ENCODE measurements at regions not wholly inside any gene's neighbourhood (a gene's known extent, or its start where the extent isn't known, plus 50 kb on each side); places are given as distances from the start of the nearest gene placed in this dataset.

- TF ChIP-seq CTCF (IDR thresholded peaks at IDR 0.05; ENCODE audit: low read depth, low read length, poor library complexity, severe bottlenecking) (no peak), EZH2phosphoT487 (IDR thresholded peaks at IDR 0.05; ENCODE audit: borderline replicate concordance, low read length) (no peak)
Observed at GRCh38 chr3:83670416-83670815, 1288.4 kb upstream of the CADM2 start.

Measured in DOHH2 (cell line).